CD14-positive monocyte (primary cell): ENCODE measurements at regions not wholly inside any gene's neighbourhood (a gene's known extent, or its start where the extent isn't known, plus 50 kb on each side); places are given as distances from the start of the nearest gene placed in this dataset.

Experiments used
- DNase-seq, 3 donors: peaks; one replicate each; pipeline ENCODE4 v3.0.0-alpha.2; 2011 to 2022
- H2AFZ ChIP-seq: 2 replicates; pipeline ENCODE4 v1.6.0; 2012; ENCODE audit warnings: mild to moderate bottlenecking, low read depth, low read length, inconsistent platforms; ENCODE audit not compliant: insufficient read depth, poor library complexity, severe bottlenecking
- H3K27ac ChIP-seq, 2 donors: 1 replicate in 1 of 2; 2 replicates in 1 of 2; pipeline ENCODE4 v1.5.1; 2012 to 2013; ENCODE audit warnings: low read length in 2 of 2, control low read depth in 1 of 2, inconsistent platforms in 1 of 2, low read depth in 1 of 2, mild to moderate bottlenecking in 1 of 2
- H3K27me3 ChIP-seq, 2 donors: one replicate each; pipeline versions ENCODE4 v1.6.0 to v1.6.1; 2011 to 2013; ENCODE audit warnings: low read length in 2 of 2; ENCODE audit not compliant: control insufficient read depth in 2 of 2, insufficient read depth in 2 of 2
- H3K36me3 ChIP-seq, 2 donors: replicated peaks in 1 of 2; 1 replicate in 1 of 2; 2 replicates in 1 of 2; pipeline versions ENCODE4 v1.5.1 to v1.6.1; 2012 to 2013; ENCODE audit warnings: low read length in 2 of 2, control low read depth in 1 of 2, inconsistent platforms in 1 of 2, mild to moderate bottlenecking in 1 of 2; ENCODE audit not compliant: insufficient read depth in 2 of 2, control insufficient read depth in 1 of 2
- H3K4me1 ChIP-seq, 2 donors: 1 replicate in 1 of 2; 2 replicates in 1 of 2; pipeline versions ENCODE4 v1.5.1 to v1.6.1; 2012 to 2013; ENCODE audit warnings: low read length in 2 of 2, control low read depth in 1 of 2, inconsistent platforms in 1 of 2, mild to moderate bottlenecking in 1 of 2, moderate library complexity in 1 of 2; ENCODE audit not compliant: insufficient read depth in 2 of 2, control insufficient read depth in 1 of 2
- H3K4me2 ChIP-seq: replicated peaks from 2 replicates; pipeline ENCODE3; 2012; ENCODE audit warnings: low read length, moderate library complexity, mild to moderate bottlenecking; ENCODE audit not compliant: poor library complexity, severe bottlenecking; ENCODE audit errors: extremely low read depth
- H3K4me3 ChIP-seq, 3 experiments: fragments of 200-600 bp in 1 of 3; sonication (generic) in 1 of 3; replicated peaks in 1 of 3; 1 replicate in 2 of 3; 2 replicates in 1 of 3; pipeline ENCODE4 v1.5.1; 2011 to 2013; ENCODE audit warnings: low read length in 3 of 3, mild to moderate bottlenecking in 3 of 3, control low read depth in 2 of 3, low read depth in 2 of 3, inconsistent platforms in 1 of 3, moderate library complexity in 1 of 3
- H3K79me2 ChIP-seq: 2 replicates; pipeline ENCODE4 v1.6.0; 2012; ENCODE audit warnings: mild to moderate bottlenecking, control low read depth, inconsistent platforms, low read length, moderate library complexity; ENCODE audit not compliant: insufficient read depth
- H3K9ac ChIP-seq: 2 replicates; pipeline ENCODE4 v1.6.0; 2017; ENCODE audit warnings: low read length, mild to moderate bottlenecking; ENCODE audit not compliant: insufficient read depth, poor library complexity, severe bottlenecking
- H3K9me3 ChIP-seq, 2 donors: replicated peaks in 1 of 2; 1 replicate in 1 of 2; 2 replicates in 1 of 2; pipeline versions ENCODE4 v1.5.1 to v1.6.1; 2012 to 2013; ENCODE audit warnings: low read length in 2 of 2, control low read depth in 1 of 2; ENCODE audit not compliant: control insufficient read depth in 1 of 2, insufficient read depth in 1 of 2
- H4K20me1 ChIP-seq: 2 replicates; pipeline ENCODE4 v1.6.0; 2012; ENCODE audit warnings: mild to moderate bottlenecking, low read length, control low read depth, moderate library complexity; ENCODE audit not compliant: insufficient read depth
- H3K27ac Mint-ChIP-seq, 7 donors: one replicate each; pipeline ENCODE4 v1.8.0; 2020; ENCODE audit warnings: mild to moderate bottlenecking in 7 of 7, mixed read lengths in 7 of 7, moderate library complexity in 6 of 7, inconsistent platforms in 2 of 7
- H3K27me3 Mint-ChIP-seq, 3 donors: one replicate each; pipeline ENCODE4 v1.8.0; 2021 to 2022; ENCODE audit warnings: low read depth in 3 of 3, mild to moderate bottlenecking in 3 of 3, mixed read lengths in 3 of 3, moderate library complexity in 3 of 3, inconsistent platforms in 1 of 3
- H3K36me3 Mint-ChIP-seq, 2 donors: one replicate each; pipeline ENCODE4 v1.8.0; 2020; ENCODE audit warnings: mixed read lengths in 2 of 2, inconsistent platforms in 1 of 2, mild to moderate bottlenecking in 1 of 2
- H3K4me1 Mint-ChIP-seq: one replicate; pipeline ENCODE4 v1.8.0; 2020; ENCODE audit warnings: mild to moderate bottlenecking, mixed read lengths
- H3K4me3 Mint-ChIP-seq, 2 donors: one replicate each; pipeline ENCODE4 v1.8.0; 2020; ENCODE audit warnings: mild to moderate bottlenecking in 2 of 2, mixed read lengths in 2 of 2, moderate library complexity in 1 of 2
- H3K9me3 Mint-ChIP-seq, 7 donors: one replicate each; pipeline ENCODE4 v1.8.0; 2020 to 2022; ENCODE audit warnings: mixed read lengths in 7 of 7, mild to moderate bottlenecking in 6 of 7, moderate library complexity in 6 of 7, inconsistent platforms in 2 of 7
- CTCF ChIP-seq: fragments of 200-600 bp; IDR thresholded peaks from one replicate; pipeline ENCODE4 v1.8.0; 2022; ENCODE audit warnings: antibody characterized with exemption, mild to moderate bottlenecking
- WGBS: methylation state at CpG from one replicate; pipeline ENCODE4 v1.1.5; 2013; ENCODE audit warnings: missing lambda C conversion rate; ENCODE audit not compliant: insufficient coverage; 5-methylcytosine and 5-hydroxymethylcytosine counted together
- intact Hi-C, 2 donors: fragments of 100-400 bp; cut with micrococcal nuclease; formaldehyde crosslinking; loops; one replicate each; pipeline versions ENCODE4 v1.15.0 to v1.15.1; 2023

GRCh38 chr13:75936791-75937190, 300.7 kb downstream of the LMO7 start:
- no peak overlapping the region for H2AFZ ChIP-seq
- H3K4me3 ChIP-seq, result no peak overlapping the region
- Mint-ChIP-seq H3K36me3 (no peaks in the 10 kb centered on the region), H3K27me3 (no peaks in the 10 kb centered on the region), H3K4me3 (no peak overlapping the region), H3K9me3 (peaks cover 0 to 5% (median 2%) of the 10 kb centered on the region in 7 donors), H3K4me1 (peaks cover 6% of the 10 kb centered on the region), H3K27ac (no peak overlapping the region)
- H3K9ac ChIP-seq, result no peak overlapping the region
- no peaks in the 10 kb centered on the region for H3K4me1 ChIP-seq
- no peak for DNase-seq
- no peaks in the 10 kb centered on the region for H3K36me3 ChIP-seq
- H3K79me2 ChIP-seq, result no peaks in the 10 kb centered on the region
- H3K9me3 ChIP-seq, result no peaks in the 10 kb centered on the region
- H3K27me3 ChIP-seq, result no peaks in the 10 kb centered on the region
- no peak overlapping the region for H3K4me2 ChIP-seq
- H4K20me1 ChIP-seq, result no peaks in the 10 kb centered on the region
- 100% methylated on average over 1 of the region's 1 CpG for WGBS
- H3K27ac ChIP-seq, result no peak overlapping the region
- intact Hi-C loops, result no loop called here
- no peak for TF ChIP-seq CTCF

- Mint-ChIP-seq H3K27ac (no peak overlapping the region), H3K27me3 (no peaks in the 10 kb centered on the region), H3K4me1 (peaks cover 6% of the 10 kb centered on the region), H3K9me3 (peaks cover 0 to 5% (median 0%) of the 10 kb centered on the region in 7 donors), H3K4me3 (no peak overlapping the region), H3K36me3 (no peaks in the 10 kb centered on the region)
- WGBS, result 100% methylated on average over 2 of the region's 2 CpGs
- no peak overlapping the region for H3K9ac ChIP-seq
- TF ChIP-seq CTCF, result no peak
- H4K20me1 ChIP-seq, result no peaks in the 10 kb centered on the region
- H3K9me3 ChIP-seq, result no peaks in the 10 kb centered on the region
- no peaks in the 10 kb centered on the region for H3K27me3 ChIP-seq
- no peak overlapping the region for H2AFZ ChIP-seq
- H3K4me2 ChIP-seq, result no peak overlapping the region
- no peak overlapping the region for H3K4me3 ChIP-seq
- DNase-seq, result no peak
- H3K4me1 ChIP-seq, result no peaks in the 10 kb centered on the region
- no peaks in the 10 kb centered on the region for H3K79me2 ChIP-seq
- intact Hi-C loops, result no loop called here
- H3K36me3 ChIP-seq, result no peaks in the 10 kb centered on the region
- H3K27ac ChIP-seq, result no peak overlapping the region
Measured at GRCh38 chr13:75935805-75936204, 299.7 kb downstream of the LMO7 start.
